ENCODE measurements at regions not wholly inside any gene's neighbourhood (a gene's known extent, or its start where the extent isn't known, plus 50 kb on each side); places are given as distances from the start of the nearest gene placed in this dataset.

- TF ChIP-seq, protein P1, sequence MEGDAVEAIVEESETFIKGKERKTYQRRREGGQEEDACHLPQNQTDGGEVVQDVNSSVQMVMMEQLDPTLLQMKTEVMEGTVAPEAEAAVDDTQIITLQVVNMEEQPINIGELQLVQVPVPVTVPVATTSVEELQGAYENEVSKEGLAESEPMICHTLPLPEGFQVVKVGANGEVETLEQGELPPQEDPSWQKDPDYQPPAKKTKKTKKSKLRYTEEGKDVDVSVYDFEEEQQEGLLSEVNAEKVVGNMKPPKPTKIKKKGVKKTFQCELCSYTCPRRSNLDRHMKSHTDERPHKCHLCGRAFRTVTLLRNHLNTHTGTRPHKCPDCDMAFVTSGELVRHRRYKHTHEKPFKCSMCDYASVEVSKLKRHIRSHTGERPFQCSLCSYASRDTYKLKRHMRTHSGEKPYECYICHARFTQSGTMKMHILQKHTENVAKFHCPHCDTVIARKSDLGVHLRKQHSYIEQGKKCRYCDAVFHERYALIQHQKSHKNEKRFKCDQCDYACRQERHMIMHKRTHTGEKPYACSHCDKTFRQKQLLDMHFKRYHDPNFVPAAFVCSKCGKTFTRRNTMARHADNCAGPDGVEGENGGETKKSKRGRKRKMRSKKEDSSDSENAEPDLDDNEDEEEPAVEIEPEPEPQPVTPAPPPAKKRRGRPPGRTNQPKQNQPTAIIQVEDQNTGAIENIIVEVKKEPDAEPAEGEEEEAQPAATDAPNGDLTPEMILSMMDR (IDR thresholded peaks at IDR 0.05), result no peak
- TF ChIP-seq POLR2A (IDR thresholded peaks at IDR 0.05), result no peak
Observed at GRCh38 chr18:4704781-4705180, 249.7 kb upstream of the DLGAP1 start.
